ENCODE measurements at regions not wholly inside any gene's neighbourhood (a gene's known extent, or its start where the extent isn't known, plus 50 kb on each side); places are given as distances from the start of the nearest gene placed in this dataset.

GRCh38 chr3:159112724-159113123 lies 310.9 kb downstream of the MFSD1 start:
- H3K4me1 ChIP-seq (ENCODE audit: insufficient read depth, low read length), result no peaks in the 10 kb centered on the region
- H3K9me3 ChIP-seq (ENCODE audit: low read depth, low read length), result no peaks in the 10 kb centered on the region
- H3K4me3 ChIP-seq (ENCODE audit: low read length), result no peak overlapping the region
- no peaks in the 10 kb centered on the region for H3K27me3 ChIP-seq (ENCODE audit: insufficient read depth, low read length)

- Histone ChIP-seq H3K4me3 (ENCODE audit: low read length) (no peak overlapping the region), H3K27me3 (ENCODE audit: insufficient read depth, low read length) (no peaks in the 10 kb centered on the region), H3K9me3 (ENCODE audit: low read depth, low read length) (no peaks in the 10 kb centered on the region), H3K4me1 (ENCODE audit: insufficient read depth, low read length) (no peaks in the 10 kb centered on the region)
Measured at GRCh38 chr3:159113221-159113875, 311.5 kb downstream of the MFSD1 start.

GRCh38 chr3:159114582-159114981 lies 312.7 kb downstream of the MFSD1 start:
- H3K27me3 ChIP-seq (ENCODE audit: insufficient read depth, low read length), result no peaks in the 10 kb centered on the region

GRCh38 chr3:159123877-159124276 lies 322.0 kb downstream of the MFSD1 start:
- H3K4me3 ChIP-seq (ENCODE audit: low read length), result no peak overlapping the region
- no peaks in the 10 kb centered on the region for H3K9me3 ChIP-seq (ENCODE audit: low read depth, low read length)
- no peaks in the 10 kb centered on the region for H3K4me1 ChIP-seq (ENCODE audit: insufficient read depth, low read length)
- no peaks in the 10 kb centered on the region for H3K27me3 ChIP-seq (ENCODE audit: insufficient read depth, low read length)

More at GRCh38 chr3:159114582-159114981, 312.7 kb downstream of the MFSD1 start:
- Histone ChIP-seq H3K9me3 (ENCODE audit: low read depth, low read length) (no peaks in the 10 kb centered on the region), H3K4me1 (ENCODE audit: insufficient read depth, low read length) (no peaks in the 10 kb centered on the region), H3K4me3 (ENCODE audit: low read length) (no peak overlapping the region)

- Histone ChIP-seq H3K27me3 (ENCODE audit: insufficient read depth, low read length) (no peaks in the 10 kb centered on the region), H3K4me1 (ENCODE audit: insufficient read depth, low read length) (no peaks in the 10 kb centered on the region), H3K9me3 (ENCODE audit: low read depth, low read length) (no peaks in the 10 kb centered on the region), H3K4me3 (ENCODE audit: low read length) (no peak overlapping the region)
Measured at GRCh38 chr3:159126261-159127020, 324.6 kb downstream of the MFSD1 start.

GRCh38 chr3:159127021-159127392 lies 325.2 kb downstream of the MFSD1 start:
- Histone ChIP-seq H3K4me1 (ENCODE audit: insufficient read depth, low read length) (no peaks in the 10 kb centered on the region), H3K9me3 (ENCODE audit: low read depth, low read length) (no peaks in the 10 kb centered on the region), H3K4me3 (ENCODE audit: low read length) (no peak overlapping the region), H3K27me3 (ENCODE audit: insufficient read depth, low read length) (no peaks in the 10 kb centered on the region)

- no peaks in the 10 kb centered on the region for H3K4me1 ChIP-seq (ENCODE audit: insufficient read depth, low read length)
- no peaks in the 10 kb centered on the region for H3K9me3 ChIP-seq (ENCODE audit: low read depth, low read length)
- H3K27me3 ChIP-seq (ENCODE audit: insufficient read depth, low read length), result no peaks in the 10 kb centered on the region
- no peak overlapping the region for H3K4me3 ChIP-seq (ENCODE audit: low read length)
Measured at GRCh38 chr3:159128628-159129027, 326.8 kb downstream of the MFSD1 start.

- Histone ChIP-seq H3K9me3 (ENCODE audit: low read depth, low read length) (no peaks in the 10 kb centered on the region), H3K4me3 (ENCODE audit: low read length) (no peak overlapping the region), H3K27me3 (ENCODE audit: insufficient read depth, low read length) (no peaks in the 10 kb centered on the region), H3K4me1 (ENCODE audit: insufficient read depth, low read length) (no peaks in the 10 kb centered on the region)
Measured at GRCh38 chr3:159130108-159130507, 328.3 kb downstream of the MFSD1 start.

GRCh38 chr3:159131376-159131775 lies 329.5 kb downstream of the MFSD1 start:
- H3K4me3 ChIP-seq (ENCODE audit: low read length), result no peak overlapping the region
- no peaks in the 10 kb centered on the region for H3K27me3 ChIP-seq (ENCODE audit: insufficient read depth, low read length)
- H3K4me1 ChIP-seq (ENCODE audit: insufficient read depth, low read length), result no peaks in the 10 kb centered on the region
- no peaks in the 10 kb centered on the region for H3K9me3 ChIP-seq (ENCODE audit: low read depth, low read length)

GRCh38 chr3:159137949-159138348 lies 336.1 kb downstream of the MFSD1 start:
- no peak overlapping the region for H3K4me3 ChIP-seq (ENCODE audit: low read length)
- H3K27me3 ChIP-seq (ENCODE audit: insufficient read depth, low read length), result no peaks in the 10 kb centered on the region
- no peaks in the 10 kb centered on the region for H3K4me1 ChIP-seq (ENCODE audit: insufficient read depth, low read length)
- H3K9me3 ChIP-seq (ENCODE audit: low read depth, low read length), result no peaks in the 10 kb centered on the region

- H3K9me3 ChIP-seq (ENCODE audit: low read depth, low read length), result no peaks in the 10 kb centered on the region
- H3K4me3 ChIP-seq (ENCODE audit: low read length), result no peak overlapping the region
- H3K4me1 ChIP-seq (ENCODE audit: insufficient read depth, low read length), result no peaks in the 10 kb centered on the region
- no peaks in the 10 kb centered on the region for H3K27me3 ChIP-seq (ENCODE audit: insufficient read depth, low read length)
Measured at GRCh38 chr3:159139326-159139725, 337.5 kb downstream of the MFSD1 start.

- no peak overlapping the region for H3K4me3 ChIP-seq (ENCODE audit: low read length)
- H3K9me3 ChIP-seq (ENCODE audit: low read depth, low read length), result no peaks in the 10 kb centered on the region
- no peaks in the 10 kb centered on the region for H3K4me1 ChIP-seq (ENCODE audit: insufficient read depth, low read length)
- H3K27me3 ChIP-seq (ENCODE audit: insufficient read depth, low read length), result no peaks in the 10 kb centered on the region
Measured at GRCh38 chr3:159144472-159144871, 342.6 kb downstream of the MFSD1 start.

GRCh38 chr3:159144891-159145290 lies 343.0 kb downstream of the MFSD1 start:
- H3K4me1 ChIP-seq (ENCODE audit: insufficient read depth, low read length), result no peaks in the 10 kb centered on the region
- H3K9me3 ChIP-seq (ENCODE audit: low read depth, low read length), result no peaks in the 10 kb centered on the region
- H3K27me3 ChIP-seq (ENCODE audit: insufficient read depth, low read length), result no peaks in the 10 kb centered on the region
- H3K4me3 ChIP-seq (ENCODE audit: low read length), result no peak overlapping the region

GRCh38 chr3:159146392-159146791 lies 344.5 kb downstream of the MFSD1 start:
- no peaks in the 10 kb centered on the region for H3K9me3 ChIP-seq (ENCODE audit: low read depth, low read length)
- no peaks in the 10 kb centered on the region for H3K4me1 ChIP-seq (ENCODE audit: insufficient read depth, low read length)
- H3K27me3 ChIP-seq (ENCODE audit: insufficient read depth, low read length), result no peaks in the 10 kb centered on the region
- no peak overlapping the region for H3K4me3 ChIP-seq (ENCODE audit: low read length)

GRCh38 chr3:159146856-159147435 lies 345.1 kb downstream of the MFSD1 start:
- H3K4me1 ChIP-seq (ENCODE audit: insufficient read depth, low read length), result no peaks in the 10 kb centered on the region
- H3K9me3 ChIP-seq (ENCODE audit: low read depth, low read length), result no peaks in the 10 kb centered on the region
- H3K4me3 ChIP-seq (ENCODE audit: low read length), result no peak overlapping the region
- H3K27me3 ChIP-seq (ENCODE audit: insufficient read depth, low read length), result no peaks in the 10 kb centered on the region
